ENCODE measurements at regions not wholly inside any gene's neighbourhood (a gene's known extent, or its start where the extent isn't known, plus 50 kb on each side); places are given as distances from the start of the nearest gene placed in this dataset.

GRCh38 chr1:97010566-97011264, 289.1 kb downstream of the PTBP2 start:
- no peak overlapping the region for H3K4me3 ChIP-seq (ENCODE audit: low read depth, low read length)
- TF ChIP-seq CTCF (conservative IDR thresholded peaks at IDR 0.05; ENCODE audit: low read depth, low read length) = no peak
- DNase-seq (ENCODE audit: low read depth) = no peak

- DNase-seq (ENCODE audit: low read depth) = peak; percentile 17
- no peak overlapping the region for H3K4me3 ChIP-seq (ENCODE audit: low read depth, low read length)
- TF ChIP-seq CTCF (conservative IDR thresholded peaks at IDR 0.05; ENCODE audit: low read depth, low read length) = no peak
Measured at GRCh38 chr1:97013136-97013535, 291.6 kb downstream of the PTBP2 start.

GRCh38 chr1:97013941-97014340, 292.4 kb downstream of the PTBP2 start:
- TF ChIP-seq CTCF (conservative IDR thresholded peaks at IDR 0.05; ENCODE audit: low read depth, low read length) = no peak

GRCh38 chr1:97014426-97014825, 292.8 kb downstream of the PTBP2 start:
- TF ChIP-seq CTCF (conservative IDR thresholded peaks at IDR 0.05; ENCODE audit: low read depth, low read length) = no peak
- no peak overlapping the region for H3K4me3 ChIP-seq (ENCODE audit: low read depth, low read length)
- no peak for DNase-seq (ENCODE audit: low read depth)

More at GRCh38 chr1:97013941-97014340, 292.4 kb downstream of the PTBP2 start:
- peak; percentile 92 for DNase-seq (ENCODE audit: low read depth)
- no peak overlapping the region for H3K4me3 ChIP-seq (ENCODE audit: low read depth, low read length)

GRCh38 chr1:97017895-97018294, 296.3 kb downstream of the PTBP2 start:
- DNase-seq (ENCODE audit: low read depth) = peak; percentile 50
- TF ChIP-seq CTCF (conservative IDR thresholded peaks at IDR 0.05; ENCODE audit: low read depth, low read length) = peak; percentile 36

More at GRCh38 chr1:97017895-97018294, 296.3 kb downstream of the PTBP2 start:
- no peak overlapping the region for H3K4me3 ChIP-seq (ENCODE audit: low read depth, low read length)
